ENCODE measurements at regions not wholly inside any gene's neighbourhood (a gene's known extent, or its start where the extent isn't known, plus 50 kb on each side); places are given as distances from the start of the nearest gene placed in this dataset.

GRCh38 chr5:175236176-175236575, 207.8 kb downstream of the DRD1 start:
- no peak for TF ChIP-seq CTCF (IDR thresholded peaks at IDR 0.05)
- DNase-seq (ENCODE audit: low spot score), result no peak
- Histone ChIP-seq H3K27ac (no peak overlapping the region), H3K4me3 (no peak overlapping the region)

GRCh38 chr5:175235251-175235960, 208.6 kb downstream of the DRD1 start:
- Histone ChIP-seq H3K27ac (no peak overlapping the region), H3K4me3 (no peak overlapping the region)
- DNase-seq (ENCODE audit: low spot score), result no peak
- no peak for TF ChIP-seq CTCF (IDR thresholded peaks at IDR 0.05)

DNA sequence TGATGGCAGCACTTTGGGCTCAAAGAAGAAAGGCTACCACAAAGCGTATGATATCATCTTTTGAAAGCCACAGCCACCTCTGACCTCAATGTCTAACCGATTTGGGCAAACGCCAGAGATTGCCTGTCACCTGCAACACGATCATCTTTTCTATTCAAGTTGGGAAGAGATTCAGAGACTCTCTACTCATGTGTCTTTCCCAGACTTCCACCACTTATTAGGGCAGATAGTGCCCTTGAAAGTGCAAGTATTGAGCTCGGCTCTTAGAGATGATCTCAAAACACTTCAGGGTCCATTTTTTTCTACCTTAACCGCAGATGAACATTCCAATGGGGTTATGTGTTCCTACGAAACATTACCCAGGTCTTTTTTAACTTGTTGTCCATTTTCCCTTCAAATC, 213.7 kb downstream of the DRD1 start:
- H3K4me3 ChIP-seq, result no peak overlapping the region
- no peak for TF ChIP-seq CTCF (IDR thresholded peaks at IDR 0.05)
- no peak overlapping the region for H3K27ac ChIP-seq
- DNase-seq (ENCODE audit: low spot score), result no peak

GRCh38 chr5:175226506-175226905, 217.5 kb downstream of the DRD1 start:
- no peak for DNase-seq (ENCODE audit: low spot score)
- no peak overlapping the region for H3K27ac ChIP-seq
- H3K4me3 ChIP-seq, result no peak overlapping the region

DNA sequence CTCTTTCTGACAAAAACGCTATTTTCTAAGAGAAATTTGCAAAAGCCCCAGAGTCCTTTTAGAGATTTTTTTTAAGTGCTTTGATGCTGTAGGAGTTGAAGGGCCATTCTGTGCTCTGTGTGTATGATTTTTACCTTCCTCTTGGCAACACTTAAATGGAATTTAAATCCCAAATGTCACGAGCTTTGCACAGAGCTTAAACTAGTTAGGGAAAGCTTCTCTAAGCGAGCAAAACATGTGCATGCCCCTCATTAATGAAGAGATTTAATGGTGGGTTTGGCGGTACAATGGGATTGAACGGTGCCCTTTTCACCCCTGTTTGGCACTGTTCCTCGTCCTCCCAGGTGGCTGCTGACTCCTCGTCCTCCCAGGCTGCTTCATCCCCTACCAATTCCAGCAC, 220.7 kb downstream of the DRD1 start:
- H3K4me3 ChIP-seq, result no peak overlapping the region
- no peak overlapping the region for H3K27ac ChIP-seq
- no peak for TF ChIP-seq CTCF (IDR thresholded peaks at IDR 0.05)
- no peak for DNase-seq (ENCODE audit: low spot score)

More at GRCh38 chr5:175226506-175226905, 217.5 kb downstream of the DRD1 start:
- no peak for TF ChIP-seq CTCF (IDR thresholded peaks at IDR 0.05)

- H3K4me3 ChIP-seq, result no peak overlapping the region
- H3K27ac ChIP-seq, result no peak overlapping the region
- TF ChIP-seq CTCF (IDR thresholded peaks at IDR 0.05), result no peak
- DNase-seq (ENCODE audit: low spot score), result no peak
These were observed 221.4 kb downstream of the DRD1 start for GRCh38 chr5:175222621-175223020.

GRCh38 chr5:175220549-175220948, 223.4 kb downstream of the DRD1 start:
- no peak for TF ChIP-seq CTCF (IDR thresholded peaks at IDR 0.05)
- DNase-seq (ENCODE audit: low spot score), result no peak
- Histone ChIP-seq H3K4me3 (no peak overlapping the region), H3K27ac (no peak overlapping the region)

Data from coronary artery (tissue), 2 donors.